Pulmonary artery endothelial cell (primary cell): ENCODE measurements at regions not wholly inside any gene's neighbourhood (a gene's known extent, or its start where the extent isn't known, plus 50 kb on each side); places are given as distances from the start of the nearest gene placed in this dataset.

Experiments
- DNase-seq: peaks from one replicate; pipeline ENCODE4 v3.0.0-alpha.2; 2011; ENCODE audit warnings: low read depth, low spot score

DNA sequence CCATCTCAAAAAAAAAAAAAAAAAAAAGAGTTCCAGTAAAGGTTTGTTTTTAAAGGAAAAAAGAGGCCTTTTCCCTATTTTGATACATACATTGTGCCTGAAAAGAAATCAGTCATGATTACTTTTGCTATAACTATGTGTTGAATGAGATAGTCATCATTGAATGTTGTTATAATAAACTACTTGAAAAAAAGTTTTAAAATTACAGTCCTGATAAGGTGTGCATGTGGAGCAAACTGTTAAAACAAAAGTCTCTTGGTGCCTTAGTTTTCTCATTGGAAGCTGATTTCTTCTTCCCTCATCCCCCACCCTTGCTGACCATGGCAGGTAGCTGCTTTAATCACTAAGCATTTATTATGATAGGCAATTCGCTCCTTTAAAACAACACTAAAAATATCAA is 172.3 kb upstream of the TBCA start:
- DNase-seq, result no peak

DNA sequence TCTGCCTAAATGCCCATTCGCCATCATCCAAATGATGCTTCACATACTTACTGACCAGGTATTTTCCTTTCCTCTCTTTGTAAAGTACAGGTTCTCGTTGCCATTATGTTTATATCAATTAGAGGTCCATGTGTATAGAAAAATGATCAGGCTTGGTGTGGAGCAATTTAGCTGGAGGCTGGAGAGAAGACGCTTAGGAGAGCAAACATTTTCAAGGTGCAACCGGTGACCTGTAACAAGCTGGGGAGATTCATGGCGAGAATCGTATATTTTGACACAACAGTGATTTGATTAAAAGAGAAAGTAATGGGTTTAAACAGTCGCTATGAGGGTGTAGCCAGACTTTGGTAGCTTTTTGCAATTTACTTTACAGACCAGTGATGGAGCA is 170.9 kb upstream of the TBCA start:
- DNase-seq, result no peak

- no peak for DNase-seq
Observed at GRCh38 chr5:77946381-77947040, 170.4 kb upstream of the TBCA start.

- no peak for DNase-seq
Observed at GRCh38 chr5:77945874-77946273, 169.7 kb upstream of the TBCA start.

DNA sequence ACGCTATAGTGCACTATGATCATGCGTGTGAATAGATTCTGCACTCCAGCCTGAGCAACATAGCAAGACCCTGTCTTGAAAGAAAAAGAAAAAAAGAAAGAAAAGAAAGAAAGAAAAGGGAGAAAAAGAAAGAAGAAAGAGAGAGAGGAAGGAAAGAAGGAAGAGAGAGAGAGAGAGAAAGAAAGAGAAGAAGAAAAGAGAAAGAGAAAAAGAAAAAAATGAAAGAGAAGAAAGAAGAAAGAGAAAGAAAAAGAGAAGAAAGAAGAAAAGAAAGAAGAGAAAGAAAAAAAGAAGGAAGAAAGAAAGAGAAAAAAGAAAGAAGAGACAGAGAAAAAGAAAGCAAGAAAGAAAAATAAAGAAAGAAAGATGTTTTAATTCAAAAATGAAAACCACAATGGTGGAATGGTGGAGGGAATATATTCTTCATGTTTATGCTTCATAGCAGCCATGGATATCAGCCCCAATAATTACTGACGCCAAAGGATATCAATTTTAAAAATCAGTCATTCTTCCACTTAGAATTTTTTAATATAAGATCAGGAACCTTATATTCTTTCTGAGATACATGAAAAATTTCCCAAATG is 168.7 kb upstream of the TBCA start:
- DNase-seq, result no peak

DNA sequence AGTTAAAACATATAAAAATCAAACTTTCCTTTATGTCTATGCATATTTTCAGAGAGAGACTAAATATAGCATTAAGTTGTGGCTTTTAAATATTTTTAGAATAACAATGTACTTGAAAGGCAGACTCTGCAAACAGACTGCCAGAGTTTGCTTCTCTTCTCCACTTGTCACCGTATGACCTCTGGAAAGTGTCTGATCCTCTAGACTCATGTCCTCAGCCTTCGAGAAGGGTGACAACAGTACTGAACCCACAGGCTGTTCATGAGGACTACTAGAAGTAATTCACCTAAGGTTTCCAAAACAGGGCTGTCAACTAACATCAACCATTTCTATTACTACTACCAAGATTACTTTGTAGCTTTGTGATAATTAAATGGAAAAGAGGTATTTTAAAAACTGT is 167.7 kb upstream of the TBCA start:
- no peak for DNase-seq

GRCh38 chr5:77942578-77943239 is 166.6 kb upstream of the TBCA start:
- DNase-seq, result no peak

- no peak for DNase-seq
Observed at GRCh38 chr5:77937015-77937908, 161.1 kb upstream of the TBCA start.

GRCh38 chr5:77936365-77936693 is 160.2 kb upstream of the TBCA start:
- no peak for DNase-seq

DNA sequence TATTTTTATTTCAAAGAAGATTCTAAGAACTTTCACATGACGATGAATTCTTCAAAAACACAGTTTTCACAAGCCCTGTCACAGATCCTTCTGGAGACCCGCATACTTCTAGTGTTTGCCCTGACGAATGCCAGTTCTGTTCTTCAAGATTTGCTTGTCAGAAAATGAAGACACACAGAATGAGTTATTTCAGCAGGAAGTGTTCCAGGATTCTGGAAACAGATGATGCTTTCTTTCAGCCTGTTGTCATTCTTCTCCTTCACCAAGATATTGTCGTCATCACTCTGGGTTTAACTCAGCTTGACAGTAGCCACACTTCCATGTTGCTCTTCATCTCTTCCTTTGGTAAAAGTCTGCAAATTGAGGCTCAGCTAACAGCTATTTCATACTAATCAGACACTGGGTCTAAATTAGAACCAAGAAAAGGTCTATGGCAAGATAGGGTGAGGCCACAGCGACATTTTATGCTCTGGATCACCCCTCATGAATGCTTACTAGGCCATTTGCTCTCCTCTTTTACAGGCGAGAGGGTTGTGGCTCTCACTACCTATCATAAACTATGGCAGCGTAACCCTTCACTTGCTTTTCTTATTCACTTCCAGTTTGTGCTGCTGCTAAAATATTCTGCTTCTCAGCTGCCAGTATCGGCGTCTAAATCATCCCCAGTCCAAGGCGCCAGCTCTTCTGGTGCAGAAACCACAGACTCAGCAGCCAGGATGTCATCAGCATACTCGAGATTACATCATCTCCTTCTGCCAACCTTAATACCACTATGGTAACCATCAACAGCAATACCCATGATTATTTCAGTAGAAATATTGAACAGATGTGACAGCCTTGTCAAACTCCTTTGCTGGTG is 159.6 kb upstream of the TBCA start:
- no peak for DNase-seq

DNA sequence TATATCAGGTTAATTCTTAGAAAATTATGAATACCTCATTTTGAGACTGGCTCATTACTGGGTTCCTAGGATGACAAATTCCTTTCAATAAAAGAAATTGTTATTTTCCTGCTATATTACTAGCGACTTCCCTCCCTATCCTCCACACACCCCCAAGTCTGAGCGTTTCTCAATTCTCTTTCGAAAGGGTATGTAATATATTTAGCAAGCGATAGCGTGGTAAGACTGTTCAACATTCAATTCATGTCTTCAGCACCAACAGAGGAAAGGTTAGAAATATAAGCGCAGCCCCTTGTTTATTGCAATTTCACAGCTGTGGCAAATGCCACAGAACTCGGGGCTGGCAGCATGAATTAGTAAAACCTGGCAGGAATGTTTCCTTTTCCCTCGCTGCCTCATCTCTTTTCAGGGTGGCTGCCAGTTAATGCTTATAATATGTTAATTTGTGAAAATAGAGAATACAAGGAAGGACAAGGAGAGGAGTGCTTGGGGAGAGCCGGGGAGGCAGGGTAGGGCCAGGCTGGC is 152.7 kb upstream of the TBCA start:
- DNase-seq, result no peak

GRCh38 chr5:77926337-77926736 is 150.2 kb upstream of the TBCA start:
- DNase-seq, result no peak

DNA sequence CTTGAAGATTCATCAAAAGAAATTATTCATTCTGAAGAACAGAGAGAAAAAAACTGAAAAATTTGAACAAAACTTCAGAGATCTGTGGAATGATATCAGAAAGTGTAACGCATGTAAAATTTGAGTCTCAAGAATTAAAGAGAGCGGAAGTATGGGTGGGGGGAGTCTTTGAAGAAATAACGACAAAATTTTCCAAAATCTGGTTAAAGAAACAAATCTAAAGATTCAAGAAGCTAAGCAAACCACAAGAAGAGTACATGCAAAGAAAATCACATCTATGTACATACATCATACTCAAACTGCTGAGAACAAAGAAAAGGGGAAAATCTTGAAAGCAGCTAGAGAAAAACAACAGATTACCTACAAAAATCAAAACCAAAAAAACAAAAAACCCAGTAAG is 149.4 kb upstream of the TBCA start:
- no peak for DNase-seq

DNA sequence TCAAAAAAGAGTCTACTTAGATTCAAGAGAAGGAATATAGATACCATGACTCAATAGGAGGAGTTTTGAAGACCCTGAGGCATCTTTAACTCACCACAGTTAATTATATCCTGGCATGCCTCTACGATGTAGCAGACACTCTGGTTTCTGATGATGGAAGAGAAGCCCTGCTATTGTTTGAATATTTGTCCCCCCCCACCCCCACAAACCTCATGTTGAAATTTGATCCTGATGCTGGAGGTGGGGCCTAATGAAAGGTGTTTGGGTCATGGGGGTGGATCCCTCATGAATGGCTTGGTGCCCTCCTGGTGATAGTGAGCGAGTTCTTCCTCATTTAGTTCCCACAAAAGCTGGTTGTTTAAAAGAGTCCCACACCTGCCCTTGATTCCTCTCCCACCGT is 147.9 kb upstream of the TBCA start:
- no peak for DNase-seq

- no peak for DNase-seq
Observed at GRCh38 chr5:77923666-77924065, 147.5 kb upstream of the TBCA start.

DNA sequence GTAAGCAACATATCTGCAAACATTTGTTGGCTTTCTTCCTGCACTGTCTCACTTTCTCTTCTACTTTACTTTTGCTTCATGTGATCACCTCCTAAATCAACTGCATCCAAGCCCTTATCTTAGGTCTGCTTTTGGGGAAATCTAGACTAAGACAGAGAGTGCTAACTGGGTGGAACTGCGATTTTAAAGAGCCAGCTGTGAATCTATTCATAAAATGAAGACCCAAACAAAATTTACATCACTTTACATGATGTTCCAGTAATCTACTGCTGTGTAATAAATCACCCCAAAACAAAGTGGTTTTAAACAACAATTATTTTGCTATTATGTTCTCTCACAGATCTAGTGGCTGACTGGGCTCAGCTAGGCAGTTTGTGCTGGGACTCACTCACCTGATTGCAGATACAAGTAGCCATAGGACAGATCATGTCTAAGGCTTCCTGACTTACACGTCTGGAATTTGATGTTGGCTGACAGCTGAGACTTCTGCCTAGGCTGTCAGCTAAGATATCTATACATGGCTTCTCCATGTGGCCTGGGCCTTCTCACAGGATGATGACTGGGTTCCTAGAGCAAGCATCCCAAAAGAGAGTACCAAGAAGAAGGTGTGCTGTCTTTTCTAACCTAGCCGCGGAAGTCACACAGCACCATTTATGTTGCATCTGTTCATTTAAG is 145.1 kb upstream of the TBCA start:
- DNase-seq, result no peak

- no peak for DNase-seq
Observed at GRCh38 chr5:77920359-77921058, 144.4 kb upstream of the TBCA start.

DNA sequence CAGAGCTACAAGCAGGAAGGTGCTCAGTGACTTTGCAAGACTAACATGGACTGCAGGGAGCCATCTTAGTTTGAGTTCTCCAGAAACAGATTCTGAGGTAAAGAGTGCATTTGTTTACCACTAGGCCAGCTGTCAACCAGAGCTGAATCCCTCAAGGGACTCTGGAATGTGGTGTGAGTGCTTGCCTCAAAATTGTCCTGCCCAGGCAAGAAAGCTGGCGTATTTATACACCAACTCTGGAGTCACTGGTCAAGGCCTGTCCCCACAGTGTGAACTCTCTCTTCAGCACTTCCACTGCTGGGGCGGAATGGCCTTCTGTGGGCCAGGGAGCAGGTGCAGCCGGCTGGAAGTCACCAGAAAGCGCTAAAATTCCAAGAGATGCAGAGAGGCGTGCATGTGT is 139.2 kb upstream of the TBCA start:
- no peak for DNase-seq

- no peak for DNase-seq
Observed at GRCh38 chr5:77912721-77913120, 136.6 kb upstream of the TBCA start.
